ENCODE measurements at regions not wholly inside any gene's neighbourhood (a gene's known extent, or its start where the extent isn't known, plus 50 kb on each side); places are given as distances from the start of the nearest gene placed in this dataset.

DNA sequence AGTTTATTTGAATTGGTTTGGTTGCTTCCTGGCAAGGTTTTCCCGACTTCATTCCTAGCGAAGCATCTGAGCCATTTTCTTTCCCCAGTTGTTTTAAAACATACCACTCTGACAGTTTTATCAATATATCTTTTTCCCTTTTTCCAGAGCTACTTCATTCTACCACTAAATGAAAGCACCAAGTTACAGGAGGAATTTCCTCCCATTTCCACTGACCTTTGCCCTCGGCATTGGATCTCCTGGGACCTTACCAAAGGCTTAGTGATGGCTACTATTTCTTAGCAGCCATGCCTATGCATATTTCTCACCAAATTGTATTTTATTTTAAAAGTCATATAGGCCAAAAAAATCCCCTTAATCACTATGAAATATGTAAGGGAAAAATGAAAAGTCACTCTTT is 150.5 kb downstream of the ZNF330 start:
- H3K27ac Mint-ChIP-seq: no peak overlapping the region
- DNase-seq (ENCODE audit: low spot score, unreplicated experiment): no peak
- H3K4me1 Mint-ChIP-seq (ENCODE audit: low read depth): peaks cover 4% of the 10 kb centered on the region
- TF ChIP-seq, protein P1, sequence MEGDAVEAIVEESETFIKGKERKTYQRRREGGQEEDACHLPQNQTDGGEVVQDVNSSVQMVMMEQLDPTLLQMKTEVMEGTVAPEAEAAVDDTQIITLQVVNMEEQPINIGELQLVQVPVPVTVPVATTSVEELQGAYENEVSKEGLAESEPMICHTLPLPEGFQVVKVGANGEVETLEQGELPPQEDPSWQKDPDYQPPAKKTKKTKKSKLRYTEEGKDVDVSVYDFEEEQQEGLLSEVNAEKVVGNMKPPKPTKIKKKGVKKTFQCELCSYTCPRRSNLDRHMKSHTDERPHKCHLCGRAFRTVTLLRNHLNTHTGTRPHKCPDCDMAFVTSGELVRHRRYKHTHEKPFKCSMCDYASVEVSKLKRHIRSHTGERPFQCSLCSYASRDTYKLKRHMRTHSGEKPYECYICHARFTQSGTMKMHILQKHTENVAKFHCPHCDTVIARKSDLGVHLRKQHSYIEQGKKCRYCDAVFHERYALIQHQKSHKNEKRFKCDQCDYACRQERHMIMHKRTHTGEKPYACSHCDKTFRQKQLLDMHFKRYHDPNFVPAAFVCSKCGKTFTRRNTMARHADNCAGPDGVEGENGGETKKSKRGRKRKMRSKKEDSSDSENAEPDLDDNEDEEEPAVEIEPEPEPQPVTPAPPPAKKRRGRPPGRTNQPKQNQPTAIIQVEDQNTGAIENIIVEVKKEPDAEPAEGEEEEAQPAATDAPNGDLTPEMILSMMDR (IDR thresholded peaks at IDR 0.05; ENCODE audit: unreplicated experiment): no peak
- H3K4me3 Mint-ChIP-seq (ENCODE audit: low read depth): no peak overlapping the region
- no peaks in the 10 kb centered on the region for H3K27me3 Mint-ChIP-seq
- H3K9me3 Mint-ChIP-seq (ENCODE audit: low read depth): peaks cover 19% of the 10 kb centered on the region
- peaks cover 2% of the 10 kb centered on the region for H3K36me3 Mint-ChIP-seq (ENCODE audit: insufficient read depth)

DNA sequence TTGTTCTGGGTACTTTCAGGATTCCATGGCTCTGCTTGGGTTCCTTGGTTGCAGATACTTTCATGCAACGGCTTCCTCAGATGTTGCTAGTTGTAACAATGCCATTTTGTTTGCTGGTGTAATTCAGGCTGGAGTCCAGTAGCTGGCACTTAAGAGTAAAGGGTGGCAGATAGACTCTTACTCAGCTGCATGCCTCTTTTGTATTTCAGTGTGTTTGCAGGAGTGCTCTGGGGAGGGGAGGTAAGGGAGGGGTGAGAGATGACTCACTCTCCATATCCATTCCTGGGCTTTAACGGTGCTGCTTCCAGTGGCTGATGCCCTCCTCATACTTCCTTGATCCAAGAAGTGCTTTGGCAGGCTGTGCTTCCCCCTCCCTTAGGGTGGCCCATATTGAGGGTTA is 155.2 kb downstream of the ZNF330 start:
- no peak for DNase-seq (ENCODE audit: low spot score, unreplicated experiment)
- Mint-ChIP-seq H3K27me3 (no peaks in the 10 kb centered on the region), H3K9me3 (ENCODE audit: low read depth) (peaks cover 29% of the 10 kb centered on the region), H3K36me3 (ENCODE audit: insufficient read depth) (peaks cover 6% of the 10 kb centered on the region), H3K4me1 (ENCODE audit: low read depth) (peaks cover 2% of the 10 kb centered on the region), H3K4me3 (ENCODE audit: low read depth) (no peak overlapping the region), H3K27ac (no peak overlapping the region)
- TF ChIP-seq, protein P1 (IDR thresholded peaks at IDR 0.05; ENCODE audit: unreplicated experiment): no peak

DNA sequence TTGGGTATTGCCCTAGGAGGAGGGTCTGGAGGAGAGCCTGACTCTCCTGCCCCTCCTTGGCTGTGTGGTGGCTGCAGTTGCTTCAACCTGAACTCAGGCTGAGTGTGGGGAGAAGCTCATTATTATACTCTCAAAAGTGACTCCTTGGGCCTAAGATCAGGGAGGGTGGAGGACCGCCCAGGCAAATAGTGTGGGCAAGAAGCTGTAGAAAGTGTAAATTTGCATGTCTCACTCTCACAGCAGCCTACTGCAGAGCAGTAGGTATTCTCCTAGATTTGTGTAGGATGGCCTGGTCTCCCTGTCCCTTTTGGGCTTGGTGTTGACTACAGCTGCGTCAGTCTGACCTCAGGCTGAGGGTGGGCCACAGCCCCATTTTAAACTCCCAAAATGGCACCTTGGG is 156.1 kb downstream of the ZNF330 start:
- no peak for DNase-seq (ENCODE audit: low spot score, unreplicated experiment)
- Mint-ChIP-seq H3K9me3 (ENCODE audit: low read depth) (peaks cover 29% of the 10 kb centered on the region), H3K4me1 (ENCODE audit: low read depth) (no peaks in the 10 kb centered on the region), H3K27me3 (no peaks in the 10 kb centered on the region), H3K27ac (no peak overlapping the region), H3K36me3 (ENCODE audit: insufficient read depth) (peaks cover 6% of the 10 kb centered on the region), H3K4me3 (ENCODE audit: low read depth) (no peak overlapping the region)
- TF ChIP-seq, protein P1 (IDR thresholded peaks at IDR 0.05; ENCODE audit: unreplicated experiment): no peak

DNA sequence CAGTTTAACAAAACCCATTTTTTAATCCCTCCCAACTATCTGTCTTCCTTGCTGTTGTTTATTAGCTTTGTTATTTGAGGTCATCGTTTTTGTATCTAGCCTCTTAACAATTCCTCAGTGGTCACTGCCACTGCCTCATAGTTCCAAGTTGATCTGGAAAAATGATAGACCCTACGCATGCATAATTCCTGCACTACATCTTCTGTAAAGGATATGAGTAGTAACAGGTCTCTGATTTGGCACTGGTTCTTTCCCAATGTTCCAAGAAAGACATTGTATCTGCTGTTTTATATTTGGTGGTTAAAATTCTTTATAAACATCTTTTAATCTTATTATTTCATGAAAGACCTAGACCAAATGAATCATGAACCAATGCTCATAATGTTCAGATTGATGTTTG is 166.6 kb downstream of the ZNF330 start:
- no peak for DNase-seq (ENCODE audit: low spot score, unreplicated experiment)
- no peak overlapping the region for H3K4me3 Mint-ChIP-seq (ENCODE audit: low read depth)
- TF ChIP-seq, protein P1 (IDR thresholded peaks at IDR 0.05; ENCODE audit: unreplicated experiment): no peak
- H3K4me1 Mint-ChIP-seq (ENCODE audit: low read depth): no peaks in the 10 kb centered on the region
- peaks cover 7% of the 10 kb centered on the region for H3K9me3 Mint-ChIP-seq (ENCODE audit: low read depth)
- no peak overlapping the region for H3K27ac Mint-ChIP-seq
- H3K36me3 Mint-ChIP-seq (ENCODE audit: insufficient read depth): peaks cover 1% of the 10 kb centered on the region
- no peaks in the 10 kb centered on the region for H3K27me3 Mint-ChIP-seq

DNA sequence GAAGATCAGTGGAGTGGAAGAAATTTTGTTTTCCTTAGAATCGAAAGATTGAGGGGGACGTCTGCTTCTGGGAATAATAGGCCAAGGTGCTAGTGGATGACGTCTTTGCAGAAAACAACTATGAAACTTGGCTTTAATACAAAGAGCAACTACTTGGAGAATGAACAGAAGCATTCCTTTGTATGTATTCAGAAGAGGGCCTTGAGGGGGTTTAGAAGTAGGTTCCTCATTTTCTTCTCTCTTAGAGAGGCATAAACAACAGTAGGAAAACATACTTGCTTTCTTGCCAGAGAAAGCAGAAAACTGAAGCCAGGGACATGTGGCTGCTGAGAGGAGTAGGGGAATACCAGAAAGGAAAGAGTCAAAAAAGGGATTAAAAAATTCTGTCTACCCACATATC is 167.8 kb downstream of the ZNF330 start:
- no peak overlapping the region for H3K4me3 Mint-ChIP-seq (ENCODE audit: low read depth)
- peaks cover 1% of the 10 kb centered on the region for H3K36me3 Mint-ChIP-seq (ENCODE audit: insufficient read depth)
- H3K9me3 Mint-ChIP-seq (ENCODE audit: low read depth): peaks cover 3% of the 10 kb centered on the region
- no peaks in the 10 kb centered on the region for H3K4me1 Mint-ChIP-seq (ENCODE audit: low read depth)
- DNase-seq (ENCODE audit: low spot score, unreplicated experiment): no peak
- TF ChIP-seq, protein P1 (IDR thresholded peaks at IDR 0.05; ENCODE audit: unreplicated experiment): no peak
- no peak overlapping the region for H3K27ac Mint-ChIP-seq
- no peaks in the 10 kb centered on the region for H3K27me3 Mint-ChIP-seq

Data from progenitor cell of endocrine pancreas (in vitro differentiated cells).